ENCODE measurements at regions not wholly inside any gene's neighbourhood (a gene's known extent, or its start where the extent isn't known, plus 50 kb on each side); places are given as distances from the start of the nearest gene placed in this dataset.

- intact Hi-C loops (cut with DNase I): no loop called here
- Histone ChIP-seq H3K27me3 (no peaks in the 10 kb centered on the region), H3K9me3 (no peaks in the 10 kb centered on the region), H3K4me1 (ENCODE audit: insufficient read depth) (no peaks in the 10 kb centered on the region), H3K36me3 (no peaks in the 10 kb centered on the region), H3K27ac (no peak overlapping the region), H3K4me3 (no peak overlapping the region)
- 68 to 85% (median 78%) methylated on average over 2 of the region's 2 CpGs for WGBS, 3 donors
- no peak for TF ChIP-seq CTCF (IDR thresholded peaks at IDR 0.05)
- TF ChIP-seq EP300 (IDR thresholded peaks at IDR 0.05): no peak
- TF ChIP-seq POLR2A (IDR thresholded peaks at IDR 0.05): no peak
- no peak for DNase-seq
Observed at GRCh38 chr20:54848984-54849538, 373.7 kb downstream of the DOK5 start.

- no peak for DNase-seq
- Histone ChIP-seq H3K9me3 (no peaks in the 10 kb centered on the region), H3K27me3 (no peaks in the 10 kb centered on the region), H3K27ac (no peak overlapping the region), H3K4me3 (no peak overlapping the region), H3K36me3 (no peaks in the 10 kb centered on the region), H3K4me1 (ENCODE audit: insufficient read depth) (no peaks in the 10 kb centered on the region)
- TF ChIP-seq POLR2A (IDR thresholded peaks at IDR 0.05): no peak
- no peak for TF ChIP-seq CTCF (IDR thresholded peaks at IDR 0.05)
- no peak for TF ChIP-seq EP300 (IDR thresholded peaks at IDR 0.05)
- intact Hi-C loops (cut with DNase I): no loop called here
- 47 to 59% (median 49%) methylated on average over 5 of the region's 5 CpGs for WGBS, 3 donors
Observed at GRCh38 chr20:54848262-54848661, 372.9 kb downstream of the DOK5 start.

GRCh38 chr20:54846948-54847347, 371.6 kb downstream of the DOK5 start:
- TF ChIP-seq CTCF (IDR thresholded peaks at IDR 0.05): no peak
- TF ChIP-seq EP300 (IDR thresholded peaks at IDR 0.05): no peak
- no peak for TF ChIP-seq POLR2A (IDR thresholded peaks at IDR 0.05)
- no peak overlapping the region for H3K27ac ChIP-seq
- no peak overlapping the region for H3K4me3 ChIP-seq
- intact Hi-C loops (cut with DNase I): no loop called here
- no peaks in the 10 kb centered on the region for H3K36me3 ChIP-seq
- 84 to 89% (median 86%) methylated on average over 4 of the region's 4 CpGs for WGBS, 3 donors
- no peaks in the 10 kb centered on the region for H3K4me1 ChIP-seq (ENCODE audit: insufficient read depth)
- DNase-seq: no peak
- H3K27me3 ChIP-seq: no peaks in the 10 kb centered on the region
- no peaks in the 10 kb centered on the region for H3K9me3 ChIP-seq

GRCh38 chr20:54844346-54844745, 369.0 kb downstream of the DOK5 start:
- intact Hi-C loops (cut with DNase I): no loop called here
- 63 to 78% (median 66%) methylated on average over 2 of the region's 2 CpGs for WGBS, 3 donors

More at GRCh38 chr20:54844346-54844745, 369.0 kb downstream of the DOK5 start:
- no peaks in the 10 kb centered on the region for H3K4me1 ChIP-seq (ENCODE audit: insufficient read depth)
- no peaks in the 10 kb centered on the region for H3K9me3 ChIP-seq
- H3K4me3 ChIP-seq: no peak overlapping the region
- DNase-seq: no peak
- H3K36me3 ChIP-seq: no peaks in the 10 kb centered on the region
- H3K27me3 ChIP-seq: no peaks in the 10 kb centered on the region
- TF ChIP-seq POLR2A (IDR thresholded peaks at IDR 0.05) (no peak), CTCF (IDR thresholded peaks at IDR 0.05) (no peak), EP300 (IDR thresholded peaks at IDR 0.05) (no peak)
- H3K27ac ChIP-seq: no peak overlapping the region
